ENCODE measurements at regions not wholly inside any gene's neighbourhood (a gene's known extent, or its start where the extent isn't known, plus 50 kb on each side); places are given as distances from the start of the nearest gene placed in this dataset.

DNA sequence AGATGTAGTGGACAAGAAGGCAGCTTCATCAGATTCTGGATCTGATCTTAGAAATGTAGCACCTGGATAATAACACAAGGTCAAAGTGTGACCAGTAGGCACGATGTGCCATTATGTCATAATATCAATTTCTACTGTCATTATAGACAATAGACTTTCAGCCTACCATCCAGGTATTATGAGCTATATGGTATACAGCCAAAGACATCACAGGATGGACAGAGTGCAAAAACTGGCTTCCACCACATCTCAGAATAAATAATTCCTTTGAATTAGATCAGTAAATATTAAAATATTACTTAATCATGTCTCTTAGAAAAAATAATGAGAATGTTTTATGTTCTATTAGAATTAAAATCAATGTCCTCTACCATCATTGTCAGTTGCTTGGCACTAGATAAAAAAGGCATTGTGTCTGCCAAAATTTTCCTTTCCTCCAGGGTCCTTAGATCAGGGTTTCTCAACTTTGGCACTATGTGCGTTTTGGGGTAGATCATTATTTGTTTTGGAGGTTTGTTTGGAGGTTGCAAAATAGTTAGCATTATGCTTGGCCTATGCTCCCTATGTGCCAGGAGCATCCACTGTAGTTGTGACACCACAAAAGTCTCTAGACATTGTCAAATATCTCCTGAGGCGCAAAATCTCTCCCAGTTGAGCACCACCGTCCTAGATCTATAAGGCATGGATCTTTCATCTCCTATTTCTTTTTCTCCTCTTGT lies 86.7 kb upstream of the NRIP1 start (continued):
- TF ChIP-seq, protein P1, sequence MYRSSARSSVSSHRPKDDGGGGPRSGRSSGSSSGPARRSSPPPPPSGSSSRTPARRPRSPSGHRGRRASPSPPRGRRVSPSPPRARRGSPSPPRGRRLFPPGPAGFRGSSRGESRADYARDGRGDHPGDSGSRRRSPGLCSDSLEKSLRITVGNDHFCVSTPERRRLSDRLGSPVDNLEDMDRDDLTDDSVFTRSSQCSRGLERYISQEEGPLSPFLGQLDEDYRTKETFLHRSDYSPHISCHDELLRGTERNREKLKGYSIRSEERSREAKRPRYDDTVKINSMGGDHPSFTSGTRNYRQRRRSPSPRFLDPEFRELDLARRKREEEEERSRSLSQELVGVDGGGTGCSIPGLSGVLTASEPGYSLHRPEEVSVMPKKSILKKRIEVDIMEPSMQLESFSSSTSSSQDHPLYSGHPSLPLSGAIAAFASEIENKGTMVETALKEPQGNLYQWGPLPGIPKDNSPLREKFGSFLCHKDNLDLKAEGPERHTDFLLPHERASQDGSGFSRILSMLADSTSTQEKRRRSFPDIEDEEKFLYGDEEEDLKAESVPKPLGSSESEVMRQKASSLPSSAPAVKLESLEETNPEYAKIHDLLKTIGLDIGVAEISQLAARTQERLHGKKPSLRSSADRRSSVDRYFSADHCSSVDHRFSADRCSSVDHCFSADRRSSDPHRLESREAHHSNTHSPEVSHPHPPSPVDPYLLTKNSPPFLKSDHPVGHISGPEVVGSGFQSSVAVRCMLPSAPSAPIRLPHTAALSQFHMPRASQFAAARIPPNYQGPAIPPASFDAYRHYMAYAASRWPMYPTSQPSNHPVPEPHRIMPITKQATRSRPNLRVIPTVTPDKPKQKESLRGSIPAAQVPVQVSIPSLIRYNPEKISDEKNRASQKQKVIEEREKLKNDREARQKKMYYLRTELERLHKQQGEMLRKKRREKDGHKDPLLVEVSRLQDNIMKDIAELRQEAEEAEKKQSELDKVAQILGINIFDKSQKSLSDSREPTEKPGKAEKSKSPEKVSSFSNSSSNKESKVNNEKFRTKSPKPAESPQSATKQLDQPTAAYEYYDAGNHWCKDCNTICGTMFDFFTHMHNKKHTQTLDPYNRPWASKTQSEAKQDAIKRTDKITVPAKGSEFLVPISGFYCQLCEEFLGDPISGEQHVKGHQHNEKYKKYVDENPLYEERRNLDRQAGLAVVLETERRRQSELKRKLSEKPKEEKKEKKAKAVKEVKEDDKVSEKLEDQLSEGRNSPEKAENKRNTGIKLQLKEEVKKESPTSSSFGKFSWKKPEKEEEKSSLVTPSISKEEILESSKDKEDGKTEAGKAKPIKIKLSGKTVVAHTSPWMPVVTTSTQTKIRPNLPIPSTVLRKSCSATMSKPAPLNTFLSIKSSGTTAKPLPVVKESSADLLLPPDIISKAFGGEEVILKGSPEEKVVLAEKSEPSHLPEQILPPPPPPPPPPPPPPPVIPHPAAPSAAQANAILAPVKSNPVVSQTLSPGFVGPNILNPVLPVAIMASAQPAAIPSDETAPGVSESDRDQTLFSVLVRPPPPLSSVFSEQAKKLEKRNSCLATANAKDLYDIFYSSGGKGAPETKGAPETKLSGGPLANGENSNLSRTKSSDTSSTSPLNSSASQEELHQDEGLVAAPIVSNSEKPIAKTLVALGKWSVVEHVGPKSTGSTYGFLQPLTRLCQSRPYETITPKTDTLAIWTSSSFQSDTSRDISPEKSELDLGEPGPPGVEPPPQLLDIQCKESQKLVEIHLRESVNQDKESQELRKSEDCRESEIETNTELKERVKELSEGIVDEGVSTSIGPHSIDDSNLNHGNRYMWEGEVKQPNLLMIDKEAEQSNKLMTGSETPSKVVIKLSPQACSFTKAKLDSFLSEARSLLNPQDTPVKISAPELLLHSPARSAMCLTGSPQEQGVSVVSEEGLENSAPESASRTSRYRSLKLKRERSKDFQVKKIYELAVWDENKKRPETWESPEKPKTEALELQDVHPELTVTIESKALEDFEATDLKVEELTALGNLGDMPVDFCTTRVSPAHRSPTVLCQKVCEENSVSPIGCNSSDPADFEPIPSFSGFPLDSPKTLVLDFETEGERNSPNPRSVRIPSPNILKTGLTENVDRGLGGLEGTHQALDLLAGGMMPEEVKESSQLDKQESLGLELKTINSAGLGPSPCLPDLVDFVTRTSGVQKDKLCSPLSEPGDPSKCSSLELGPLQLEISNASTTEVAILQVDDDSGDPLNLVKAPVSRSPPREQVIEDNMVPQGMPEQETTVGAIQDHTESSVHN (CRISPR knock-in tag; IDR thresholded peaks at IDR 0.05) = no peak
- TF ChIP-seq, protein P2, sequence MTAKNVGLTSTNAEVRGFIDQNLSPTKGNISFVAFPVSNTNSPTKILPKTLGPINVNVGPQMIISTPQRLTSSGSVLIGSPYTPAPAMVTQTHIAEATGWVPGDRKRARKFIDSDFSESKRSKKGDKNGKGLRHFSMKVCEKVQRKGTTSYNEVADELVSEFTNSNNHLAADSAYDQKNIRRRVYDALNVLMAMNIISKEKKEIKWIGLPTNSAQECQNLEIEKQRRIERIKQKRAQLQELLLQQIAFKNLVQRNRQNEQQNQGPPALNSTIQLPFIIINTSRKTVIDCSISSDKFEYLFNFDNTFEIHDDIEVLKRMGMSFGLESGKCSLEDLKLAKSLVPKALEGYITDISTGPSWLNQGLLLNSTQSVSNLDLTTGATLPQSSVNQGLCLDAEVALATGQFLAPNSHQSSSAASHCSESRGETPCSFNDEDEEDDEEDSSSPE (CRISPR knock-in tag; IDR thresholded peaks at IDR 0.05) = no peak
- TF ChIP-seq NR2C2 (CRISPR knock-in tag; IDR thresholded peaks at IDR 0.05; ENCODE audit: borderline replicate concordance) (peak; percentile 25; the same call in 1 of the 2 replicates), NAIF1 (CRISPR knock-in tag; IDR thresholded peaks at IDR 0.05; ENCODE audit: borderline replicate concordance) (no peak), POGZ (CRISPR knock-in tag; IDR thresholded peaks at IDR 0.05) (peak; percentile 90), FOXP1 (IDR thresholded peaks at IDR 0.05) (no peak), FOXP1 (CRISPR knock-in tag; IDR thresholded peaks at IDR 0.05) (peak; percentile 69; the same call in 1 of the 2 replicates), E2F5 (CRISPR knock-in tag; conservative IDR thresholded peaks at IDR 0.05) (no peak), FOXA1 (IDR thresholded peaks at IDR 0.05) (no peak), FOXA1 (CRISPR knock-in tag; IDR thresholded peaks at IDR 0.05) (peak; percentile 63), RARA (CRISPR knock-in tag; IDR thresholded peaks at IDR 0.05) (peak; percentile 55; the same call in 1 of the 2 replicates), HMG20A (CRISPR knock-in tag; IDR thresholded peaks at IDR 0.05; ENCODE audit: borderline replicate concordance) (peak; percentile 74), NKX3-1 (CRISPR knock-in tag; IDR thresholded peaks at IDR 0.05) (no peak), TBX2 (CRISPR knock-in tag; IDR thresholded peaks at IDR 0.05; ENCODE audit: borderline replicate concordance) (0 out of 2 replicates have a peak, but pooled peaks have one; percentile 40), HDAC1 (CRISPR knock-in tag; IDR thresholded peaks at IDR 0.05) (0 out of 2 replicates have a peak, but pooled peaks have one; percentile 53), FOXK1 (CRISPR knock-in tag; IDR thresholded peaks at IDR 0.05; ENCODE audit: borderline replicate concordance, low read depth) (peak; percentile 17; the same call in 1 of the 2 replicates), HNF4G (IDR thresholded peaks at IDR 0.05; ENCODE audit: borderline replicate concordance, low read depth, low read length) (peak; percentile 72; the same call in 1 of the 2 replicates), HNF4G (CRISPR knock-in tag; IDR thresholded peaks at IDR 0.05; ENCODE audit: borderline replicate concordance, low read depth) (0 out of 2 replicates have a peak, but pooled peaks have one; percentile 26)
- TF ChIP-seq, protein P3, sequence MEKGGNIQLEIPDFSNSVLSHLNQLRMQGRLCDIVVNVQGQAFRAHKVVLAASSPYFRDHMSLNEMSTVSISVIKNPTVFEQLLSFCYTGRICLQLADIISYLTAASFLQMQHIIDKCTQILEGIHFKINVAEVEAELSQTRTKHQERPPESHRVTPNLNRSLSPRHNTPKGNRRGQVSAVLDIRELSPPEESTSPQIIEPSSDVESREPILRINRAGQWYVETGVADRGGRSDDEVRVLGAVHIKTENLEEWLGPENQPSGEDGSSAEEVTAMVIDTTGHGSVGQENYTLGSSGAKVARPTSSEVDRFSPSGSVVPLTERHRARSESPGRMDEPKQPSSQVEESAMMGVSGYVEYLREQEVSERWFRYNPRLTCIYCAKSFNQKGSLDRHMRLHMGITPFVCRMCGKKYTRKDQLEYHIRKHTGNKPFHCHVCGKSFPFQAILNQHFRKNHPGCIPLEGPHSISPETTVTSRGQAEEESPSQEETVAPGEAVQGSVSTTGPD (CRISPR knock-in tag; IDR thresholded peaks at IDR 0.05) = peak; percentile 72
